ENCODE measurements at regions not wholly inside any gene's neighbourhood (a gene's known extent, or its start where the extent isn't known, plus 50 kb on each side); places are given as distances from the start of the nearest gene placed in this dataset.

- no peak for DNase-seq
Observed at GRCh38 chr22:49112176-49112575, 715.5 kb downstream of the BRD1 start.

GRCh38 chr22:49111085-49111484, 716.6 kb downstream of the BRD1 start:
- no peak for DNase-seq

DNA sequence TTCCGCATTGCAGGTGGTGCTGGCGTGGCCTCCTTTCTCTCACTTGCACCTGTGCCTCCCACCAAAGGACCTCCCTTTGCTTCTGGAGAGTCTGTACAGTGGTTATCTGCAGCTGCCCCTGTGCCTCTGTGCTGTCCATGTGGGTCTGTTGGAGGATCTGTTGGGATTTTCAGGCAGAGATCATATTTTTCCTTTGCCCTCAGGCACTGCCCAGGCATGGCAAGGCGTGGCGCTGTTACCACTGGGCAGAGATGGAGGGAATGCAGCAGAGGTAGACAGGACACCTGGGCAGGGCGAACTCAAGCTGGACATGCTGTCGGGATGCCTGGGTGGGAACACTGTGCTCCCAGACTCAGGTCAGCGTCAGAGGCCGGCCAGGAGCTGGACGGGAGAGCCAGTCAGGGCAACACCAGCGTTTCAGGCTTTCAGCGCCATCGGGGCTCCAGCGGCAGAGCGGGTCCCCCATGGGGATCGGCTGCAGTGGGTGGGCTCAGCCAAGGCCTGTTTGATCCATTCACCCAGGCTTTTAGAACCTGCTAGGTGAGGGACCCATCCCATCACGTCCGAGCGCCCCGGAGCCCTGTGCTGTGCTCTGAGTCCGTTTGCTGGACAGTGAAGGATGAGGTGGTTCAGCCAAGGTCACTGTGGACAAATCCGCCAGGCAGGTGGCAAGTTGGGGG, 718.9 kb downstream of the BRD1 start:
- DNase-seq = no peak

DNA sequence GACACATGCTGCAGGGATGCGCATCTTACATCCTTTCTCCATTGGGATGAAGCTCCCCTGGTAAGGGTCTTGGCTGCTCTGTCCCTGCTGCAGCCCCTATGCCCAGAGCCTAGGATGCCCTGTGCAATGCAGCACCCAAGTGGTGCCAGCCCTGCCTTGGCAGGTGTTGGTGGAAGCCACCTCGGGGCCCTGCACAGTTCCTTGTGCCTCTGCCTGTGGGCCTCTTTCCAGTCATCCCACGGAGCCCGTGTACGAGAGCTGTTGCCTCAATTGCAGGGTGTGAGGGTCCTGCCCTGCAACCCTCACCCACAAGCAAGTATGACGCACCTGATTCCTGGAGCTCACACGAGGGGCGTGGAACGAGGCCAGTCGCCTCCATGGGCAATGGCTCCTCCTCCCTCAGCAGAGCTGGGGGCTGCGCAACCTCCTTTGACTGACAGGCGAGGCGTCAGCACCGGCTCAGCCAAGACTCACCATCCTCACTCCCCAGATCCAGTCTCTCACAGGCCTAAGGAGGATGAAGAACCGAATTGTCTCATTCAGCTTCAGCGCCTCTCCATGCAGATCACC, 719.6 kb downstream of the BRD1 start:
- no peak for DNase-seq

DNA sequence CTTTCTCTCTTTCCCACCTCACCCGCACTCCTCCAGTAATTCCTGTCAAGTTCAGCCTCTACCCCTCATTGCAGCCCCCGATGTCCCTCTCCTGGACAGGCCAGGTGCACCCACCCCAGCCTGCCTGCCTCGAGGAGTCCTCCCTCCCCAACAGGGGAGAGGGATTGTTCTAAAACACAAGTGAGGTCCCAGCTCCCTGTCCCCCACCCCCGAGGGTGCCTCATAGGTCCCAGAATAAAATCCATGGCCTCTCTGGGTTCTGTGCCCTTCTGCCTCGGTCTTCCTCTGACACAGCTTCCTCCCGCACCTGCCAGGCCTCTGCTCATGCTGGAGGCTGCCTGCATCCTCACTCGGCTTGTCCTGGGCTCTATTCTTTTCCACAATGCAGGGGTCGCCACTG, 720.1 kb downstream of the BRD1 start:
- no peak for DNase-seq

GRCh38 chr22:49106842-49107152, 720.9 kb downstream of the BRD1 start:
- DNase-seq = no peak

DNA sequence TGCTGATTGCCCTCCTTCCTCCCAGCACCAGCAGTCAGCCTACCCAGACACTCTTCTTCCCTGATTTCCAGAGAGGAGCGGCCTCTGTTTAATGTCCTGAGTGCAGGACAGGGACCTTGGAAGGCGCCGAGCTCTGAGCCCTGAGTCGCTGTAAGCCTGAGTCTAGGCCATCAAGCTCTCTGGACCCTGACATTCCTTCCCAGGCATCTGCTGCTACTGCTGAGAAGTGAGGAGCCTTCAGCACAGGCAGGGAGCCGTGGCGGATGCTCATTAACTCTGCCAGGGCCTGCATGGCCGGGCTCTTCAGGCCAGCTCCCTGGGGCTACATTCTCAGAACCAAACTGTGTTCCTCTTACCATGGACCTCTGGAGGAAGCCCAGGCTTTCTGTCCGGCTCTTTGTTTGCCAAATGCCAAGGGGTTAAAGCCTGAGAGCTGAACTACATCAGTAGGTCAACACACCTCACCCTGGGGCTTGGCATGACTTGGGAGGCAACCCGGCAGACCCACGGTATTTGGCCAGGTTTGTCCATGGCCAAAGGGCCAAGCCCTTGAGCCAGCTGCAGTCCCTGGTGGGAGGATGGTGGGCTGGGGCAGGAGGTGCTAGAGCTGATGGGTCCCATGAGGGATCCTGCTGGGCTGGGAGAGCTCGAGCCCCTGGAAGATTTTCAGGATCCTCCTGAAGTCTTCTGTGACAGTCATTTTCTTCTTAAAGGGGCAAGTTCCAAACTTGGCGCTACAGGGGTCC, 721.4 kb downstream of the BRD1 start:
- DNase-seq = no peak

- no peak for DNase-seq
Observed at GRCh38 chr22:49104434-49104833, 723.2 kb downstream of the BRD1 start.

DNA sequence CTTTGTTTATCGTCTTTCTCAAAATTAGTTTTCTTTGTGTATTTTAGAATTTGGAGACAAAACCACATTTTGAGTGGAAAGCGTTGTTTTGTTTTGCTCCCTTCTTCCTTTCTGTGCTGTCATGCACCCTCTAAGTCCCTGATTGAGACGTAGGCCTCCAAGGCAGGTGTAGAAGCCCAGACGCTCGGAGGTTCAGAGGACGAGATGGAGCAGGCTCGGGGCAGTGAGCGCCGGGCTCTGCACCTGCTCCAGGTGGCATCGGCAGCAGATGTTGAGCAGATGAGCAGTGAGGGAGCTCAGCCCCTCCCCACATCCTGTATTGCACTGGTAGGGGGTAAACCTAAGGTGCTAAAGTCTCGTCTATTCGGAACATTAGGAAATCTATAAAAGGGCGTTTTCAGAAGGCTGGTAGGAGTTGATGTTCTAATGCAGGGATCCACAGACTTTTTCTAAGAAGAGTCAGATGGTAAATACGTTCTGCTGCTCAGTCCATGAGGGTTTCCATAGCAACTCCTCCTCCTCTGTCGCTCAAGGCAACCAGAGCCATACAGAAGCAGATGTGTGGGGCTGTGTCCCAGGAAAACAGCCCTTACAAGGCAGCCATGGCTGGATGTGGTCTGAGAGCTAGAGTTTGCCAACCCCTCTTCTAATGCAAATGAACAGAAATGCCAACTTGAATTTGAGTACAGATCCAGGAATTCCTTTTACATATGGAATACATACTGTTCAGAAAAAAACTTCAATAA, 724.2 kb downstream of the BRD1 start:
- no peak for DNase-seq

DNA sequence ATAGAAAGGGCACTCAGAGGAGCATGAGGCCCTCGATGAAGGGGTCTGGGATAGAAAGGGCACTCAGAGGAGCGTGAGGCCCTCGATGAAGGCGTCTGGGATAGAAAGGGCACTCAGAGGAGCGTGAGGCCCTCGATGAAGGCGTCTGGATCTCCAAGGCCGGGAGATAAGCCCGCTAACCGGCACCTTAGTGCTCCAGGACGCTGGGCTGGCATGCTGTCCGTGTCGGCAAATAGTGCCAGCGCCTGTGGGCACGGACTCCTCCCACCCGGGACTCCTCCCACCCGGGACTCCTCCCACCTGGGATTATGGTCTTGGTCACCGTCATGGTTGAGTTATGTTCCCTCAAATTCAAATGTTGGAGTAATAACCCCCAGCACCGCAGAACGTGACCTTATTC, 725.3 kb downstream of the BRD1 start:
- no peak for DNase-seq

- DNase-seq = no peak
Observed at GRCh38 chr22:49101873-49102272, 725.8 kb downstream of the BRD1 start.

DNA sequence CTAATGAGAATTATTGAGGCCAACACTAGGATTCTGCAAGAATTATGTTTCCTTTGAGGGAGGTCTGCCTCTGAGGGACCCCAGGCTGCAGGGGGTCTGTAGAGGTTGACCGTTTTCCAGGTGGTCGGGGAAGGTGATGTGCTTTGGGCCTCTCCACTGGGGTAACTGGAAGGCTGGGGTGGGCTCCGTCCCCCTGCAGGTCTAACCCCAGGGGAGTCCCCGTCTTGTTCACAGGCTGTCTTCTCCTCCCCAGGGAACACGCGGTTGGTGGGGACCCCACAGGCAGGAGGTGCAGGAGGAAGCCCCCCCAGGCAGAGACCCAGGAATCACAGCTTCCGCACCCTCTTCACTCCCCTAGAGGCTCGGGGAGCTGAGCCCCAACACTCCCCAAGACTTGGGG, 726.4 kb downstream of the BRD1 start:
- no peak for DNase-seq

DNA sequence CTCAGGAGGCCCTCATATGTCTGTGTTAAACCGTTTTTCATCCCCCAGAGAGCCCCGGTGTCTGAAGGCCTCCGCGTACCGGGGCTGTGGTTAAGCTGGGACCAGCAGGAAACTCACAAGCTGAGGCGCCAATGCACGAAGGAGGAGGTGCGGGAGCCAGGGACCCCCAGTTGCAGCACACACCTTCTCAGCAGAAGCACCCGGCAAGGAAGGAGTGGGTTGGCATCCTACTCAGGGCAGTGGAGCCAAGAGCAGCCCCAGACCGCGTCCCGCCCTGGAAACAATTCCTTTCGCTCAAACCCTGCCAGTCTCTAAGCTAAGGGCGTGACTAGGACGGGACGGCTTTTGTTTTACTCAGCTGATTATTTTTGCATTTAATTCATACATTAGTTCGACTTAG, 726.9 kb downstream of the BRD1 start:
- no peak for DNase-seq

GRCh38 chr22:49100316-49100715, 727.4 kb downstream of the BRD1 start:
- DNase-seq = no peak

GRCh38 chr22:49099496-49100124, 728.1 kb downstream of the BRD1 start:
- DNase-seq = no peak

DNA sequence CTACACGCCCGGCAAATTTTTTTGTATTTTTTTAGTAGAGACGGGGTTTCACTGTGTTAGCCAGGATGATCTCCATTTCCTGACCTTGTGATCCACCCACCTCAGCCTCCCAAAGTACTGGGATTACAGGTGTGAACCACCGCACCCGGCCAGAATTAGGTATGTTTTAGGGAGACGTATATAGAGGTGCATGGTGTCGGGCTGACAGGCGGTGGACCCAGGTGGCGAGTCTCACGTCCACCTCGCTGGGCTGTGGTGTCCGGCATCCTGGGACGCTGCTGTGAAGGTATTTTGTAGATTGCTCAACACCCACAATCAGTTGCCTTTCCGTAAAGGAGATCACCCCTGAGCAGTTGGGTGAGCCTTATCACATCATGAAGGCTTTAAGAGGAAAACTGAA, 728.6 kb downstream of the BRD1 start:
- no peak for DNase-seq

DNA sequence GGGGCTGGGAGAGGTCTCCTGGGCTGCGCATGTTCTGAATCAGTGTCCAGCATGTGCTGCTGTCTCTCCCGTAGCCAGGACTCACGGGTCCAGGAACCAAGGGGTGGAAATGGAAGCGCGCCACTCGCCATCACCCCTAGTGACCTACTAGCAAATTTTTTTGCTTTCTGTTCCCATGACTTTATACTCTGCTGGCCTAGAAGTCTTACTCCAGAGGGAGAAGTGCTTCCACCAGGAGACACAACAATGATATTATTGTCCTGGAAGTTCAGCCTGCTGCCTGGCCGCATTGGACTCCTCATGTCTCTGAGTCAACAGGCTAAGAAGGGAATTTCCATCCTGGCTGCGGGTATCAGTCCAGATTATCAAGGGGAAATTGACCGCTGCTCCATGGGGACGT, 729.7 kb downstream of the BRD1 start:
- DNase-seq = no peak

DNA sequence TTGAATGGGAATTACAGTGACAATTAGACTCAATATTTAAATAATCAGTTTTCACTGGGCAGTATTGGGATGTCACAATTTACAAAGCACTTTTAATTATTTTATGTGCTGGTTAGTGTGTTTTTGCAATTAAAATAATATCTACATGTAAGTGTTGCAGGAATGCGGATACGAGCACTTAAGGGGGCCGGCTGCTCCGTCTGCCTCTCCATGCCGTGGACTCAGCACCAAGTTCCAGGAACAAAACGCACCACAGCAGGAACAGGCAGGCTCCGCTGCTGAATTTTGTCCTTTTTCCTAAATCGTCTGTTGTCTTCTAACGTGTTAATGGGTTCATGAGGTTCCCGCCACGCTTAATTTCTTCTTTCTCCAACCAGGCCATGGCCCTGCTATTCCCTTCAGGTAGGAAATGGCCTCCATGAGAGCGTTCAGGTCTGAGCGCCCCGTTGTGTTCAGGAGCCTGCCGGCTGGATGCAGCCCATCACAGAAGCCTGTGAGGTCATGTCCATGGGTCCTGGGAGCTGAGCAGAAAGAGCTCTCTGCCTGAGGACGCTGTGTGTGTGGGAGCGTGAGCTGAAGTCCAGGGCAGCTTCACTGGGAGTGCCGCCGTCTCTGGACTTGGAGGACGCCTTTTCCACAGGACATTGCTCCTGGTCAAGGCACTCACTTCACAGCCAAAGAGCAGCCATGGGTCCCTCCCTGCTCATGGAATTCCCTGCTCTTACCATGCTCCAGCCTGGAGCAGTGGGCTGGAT, 730.3 kb downstream of the BRD1 start:
- DNase-seq = no peak

DNA sequence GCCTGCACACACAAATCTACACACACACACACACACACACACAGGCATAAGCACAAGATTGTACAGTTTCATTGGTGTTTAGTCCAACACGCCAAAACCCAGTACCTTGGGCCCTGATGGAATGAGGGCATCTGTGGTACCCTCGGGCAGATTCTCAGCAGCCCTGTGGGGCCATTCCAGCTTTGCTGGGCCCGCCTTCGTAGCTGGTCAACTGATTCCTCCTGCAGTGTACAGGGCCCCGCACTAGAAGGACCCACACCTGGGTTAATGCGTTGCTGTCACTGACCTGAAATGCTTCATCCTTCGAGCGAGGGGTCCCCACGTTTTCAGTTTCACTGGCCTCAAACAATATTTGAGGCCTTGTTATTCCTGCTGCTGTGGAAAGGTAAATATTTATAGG, 731.2 kb downstream of the BRD1 start:
- no peak for DNase-seq

DNA sequence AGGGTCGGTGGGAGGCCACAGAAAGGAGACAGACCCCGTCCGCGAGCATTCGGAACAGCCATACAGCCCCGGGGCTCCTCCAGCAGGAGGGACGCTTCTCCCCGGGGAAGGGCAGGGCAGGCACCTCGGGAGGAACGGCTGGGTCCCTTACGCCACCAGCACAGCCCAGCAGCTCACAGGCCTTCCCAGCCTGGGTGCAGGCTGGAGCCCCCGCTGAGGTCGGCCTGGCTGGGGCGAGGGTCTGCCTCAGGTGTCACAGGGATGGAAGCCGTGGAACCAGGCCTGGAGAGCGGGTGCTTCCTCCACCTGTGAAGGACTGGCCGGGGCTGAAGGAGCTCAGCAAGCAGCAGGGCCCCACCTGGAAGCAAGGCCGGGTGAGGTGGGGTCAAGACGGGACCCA, 732.3 kb downstream of the BRD1 start:
- DNase-seq = no peak

DNA sequence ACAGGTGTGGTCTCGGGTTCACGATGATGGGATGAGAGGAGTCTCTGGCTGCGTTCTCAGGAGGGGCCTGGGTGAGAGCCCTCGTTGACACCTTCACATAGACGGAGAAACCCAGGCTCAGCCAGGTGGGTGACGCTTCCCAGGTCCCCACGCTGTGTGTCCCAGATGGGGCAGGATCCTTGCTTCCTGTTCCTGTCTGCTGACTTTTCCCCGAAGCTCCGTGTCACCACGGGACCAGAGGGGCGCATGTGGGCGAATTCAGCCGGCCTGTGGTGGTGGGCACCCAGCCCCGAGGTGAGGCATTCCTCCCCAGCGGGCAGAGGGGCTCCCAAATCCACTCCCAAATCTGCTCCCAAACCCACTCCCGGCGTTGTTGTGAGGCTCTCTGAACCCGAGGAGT, 732.8 kb downstream of the BRD1 start:
- no peak for DNase-seq

GRCh38 chr22:49094151-49094550, 733.5 kb downstream of the BRD1 start:
- DNase-seq = peak; percentile 25

Measured in hematopoietic multipotent progenitor cell treated with erythropoietin and hydrocortisone succinate and interleukin-3 and kit ligand, for 4 days (in vitro differentiated cells).